SK-N-SH treated with all-trans-retinoic acid at 6 μM for 48 hours (cell line): ENCODE measurements at regions not wholly inside any gene's neighbourhood (a gene's known extent, or its start where the extent isn't known, plus 50 kb on each side); places are given as distances from the start of the nearest gene placed in this dataset.

Source experiments
- ARNTL ChIP-seq: fragments of 450-650 bp; formaldehyde crosslinking; IDR thresholded peaks from 2 replicates; pipeline ENCODE4 v1.5.0; 2020; ENCODE audit warnings: low read depth, mild to moderate bottlenecking, moderate library complexity, borderline replicate concordance
- BACH2 ChIP-seq: fragments of 250-450 bp; sonication (Bioruptor Pico); IDR thresholded peaks from 2 replicates; pipeline ENCODE4 v1.9.0; 2021; ENCODE audit warnings: mild to moderate bottlenecking, borderline replicate concordance
- GLIS3 ChIP-seq: fragments of 250-450 bp; sonication (Bioruptor Pico); IDR thresholded peaks from 2 replicates; pipeline ENCODE4 v1.5.0; 2020; ENCODE audit warnings: mild to moderate bottlenecking, moderate library complexity
- PPARA ChIP-seq: fragments of 250-450 bp; sonication (Bioruptor Pico); IDR thresholded peaks from 2 replicates; pipeline ENCODE4 v1.5.0; 2020; ENCODE audit warnings: mild to moderate bottlenecking, borderline replicate concordance
- RARB ChIP-seq: fragments of 250-450 bp; sonication (Bioruptor Pico); IDR thresholded peaks from 2 replicates; pipeline ENCODE4 v1.8.0; 2021; ENCODE audit warnings: mild to moderate bottlenecking, moderate library complexity
- TCF4 ChIP-seq: fragments of 250-450 bp; sonication (Bioruptor Pico); IDR thresholded peaks from 2 replicates; pipeline ENCODE4 v1.8.0; 2021; ENCODE audit warnings: mild to moderate bottlenecking, moderate library complexity, borderline replicate concordance
- TOX ChIP-seq: fragments of 250-450 bp; sonication (Bioruptor Pico); IDR thresholded peaks from 2 replicates; pipeline ENCODE4 v1.8.0; 2021; ENCODE audit warnings: mild to moderate bottlenecking, moderate library complexity, borderline replicate concordance
- ZFP3 ChIP-seq: fragments of 250-450 bp; sonication (Bioruptor Pico); IDR thresholded peaks from 2 replicates; pipeline ENCODE4 v1.5.0; 2020; ENCODE audit warnings: mild to moderate bottlenecking, moderate library complexity
- ZNF565 ChIP-seq: fragments of 450-650 bp; formaldehyde crosslinking; conservative IDR thresholded peaks from 2 replicates; pipeline ENCODE4 v1.5.0; 2020; ENCODE audit warnings: low read depth, mild to moderate bottlenecking, moderate library complexity
- ZNF70 ChIP-seq: fragments of 450-650 bp; formaldehyde crosslinking; IDR thresholded peaks from 2 replicates; pipeline ENCODE4 v1.5.0; 2020; ENCODE audit warnings: mild to moderate bottlenecking, moderate library complexity
- TF ChIP-seq, protein P1 (sequence below): fragments of 250-450 bp; sonication (Bioruptor Pico); IDR thresholded peaks from 2 replicates; pipeline ENCODE4 v1.8.0; 2020; ENCODE audit warnings: mild to moderate bottlenecking, moderate library complexity, borderline replicate concordance
- TF ChIP-seq, protein P2 (sequence below): fragments of 250-450 bp; sonication (Bioruptor Pico); IDR thresholded peaks from 2 replicates; pipeline ENCODE4 v1.5.1; 2020; ENCODE audit warnings: low read depth, mild to moderate bottlenecking, moderate library complexity
- TF ChIP-seq, protein P3 (sequence below): fragments of 250-450 bp; sonication (Bioruptor Pico); IDR thresholded peaks from 2 replicates; pipeline ENCODE4 v1.8.0; 2021; ENCODE audit warnings: low read depth, mild to moderate bottlenecking, moderate library complexity, borderline replicate concordance
- TF ChIP-seq, protein P4 (sequence below): fragments of 250-450 bp; sonication (Bioruptor Pico); IDR thresholded peaks from 2 replicates; pipeline ENCODE4 v1.5.1; 2021; ENCODE audit warnings: mild to moderate bottlenecking, moderate library complexity

DNA sequence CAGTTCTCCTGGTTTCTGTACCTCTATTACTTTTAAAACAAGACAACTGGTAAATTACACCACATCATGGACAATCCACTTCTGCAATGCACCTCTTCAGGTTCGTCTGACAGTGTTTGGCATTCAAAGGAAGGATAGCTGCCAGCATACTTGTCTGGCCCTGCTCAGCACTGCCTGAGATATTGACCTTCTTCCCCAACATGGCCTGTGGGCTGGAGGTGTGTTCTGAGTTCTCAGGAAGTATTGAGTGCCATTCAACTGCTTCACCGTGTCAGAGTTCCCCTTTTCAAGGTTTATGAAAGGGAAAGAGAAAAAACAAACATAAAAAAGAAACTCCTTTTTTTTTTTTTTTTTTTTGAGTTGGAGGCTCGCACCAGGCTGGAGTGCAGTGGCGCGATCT is 267.9 kb upstream of the SASH1 start:
- TF ChIP-seq TCF4 (no peak), ARNTL (CRISPR knock-in tag) (no peak), RARB (no peak), PPARA (CRISPR knock-in tag) (no peak), TOX (no peak), ZFP3 (no peak), ZNF565 (no peak), GLIS3 (CRISPR knock-in tag) (no peak), BACH2 (CRISPR knock-in tag) (no peak), ZNF70 (no peak)
- TF ChIP-seq, protein P1, sequence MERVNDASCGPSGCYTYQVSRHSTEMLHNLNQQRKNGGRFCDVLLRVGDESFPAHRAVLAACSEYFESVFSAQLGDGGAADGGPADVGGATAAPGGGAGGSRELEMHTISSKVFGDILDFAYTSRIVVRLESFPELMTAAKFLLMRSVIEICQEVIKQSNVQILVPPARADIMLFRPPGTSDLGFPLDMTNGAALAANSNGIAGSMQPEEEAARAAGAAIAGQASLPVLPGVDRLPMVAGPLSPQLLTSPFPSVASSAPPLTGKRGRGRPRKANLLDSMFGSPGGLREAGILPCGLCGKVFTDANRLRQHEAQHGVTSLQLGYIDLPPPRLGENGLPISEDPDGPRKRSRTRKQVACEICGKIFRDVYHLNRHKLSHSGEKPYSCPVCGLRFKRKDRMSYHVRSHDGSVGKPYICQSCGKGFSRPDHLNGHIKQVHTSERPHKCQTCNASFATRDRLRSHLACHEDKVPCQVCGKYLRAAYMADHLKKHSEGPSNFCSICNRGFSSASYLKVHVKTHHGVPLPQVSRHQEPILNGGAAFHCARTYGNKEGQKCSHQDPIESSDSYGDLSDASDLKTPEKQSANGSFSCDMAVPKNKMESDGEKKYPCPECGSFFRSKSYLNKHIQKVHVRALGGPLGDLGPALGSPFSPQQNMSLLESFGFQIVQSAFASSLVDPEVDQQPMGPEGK (CRISPR knock-in tag) = no peak
- TF ChIP-seq, protein P2, sequence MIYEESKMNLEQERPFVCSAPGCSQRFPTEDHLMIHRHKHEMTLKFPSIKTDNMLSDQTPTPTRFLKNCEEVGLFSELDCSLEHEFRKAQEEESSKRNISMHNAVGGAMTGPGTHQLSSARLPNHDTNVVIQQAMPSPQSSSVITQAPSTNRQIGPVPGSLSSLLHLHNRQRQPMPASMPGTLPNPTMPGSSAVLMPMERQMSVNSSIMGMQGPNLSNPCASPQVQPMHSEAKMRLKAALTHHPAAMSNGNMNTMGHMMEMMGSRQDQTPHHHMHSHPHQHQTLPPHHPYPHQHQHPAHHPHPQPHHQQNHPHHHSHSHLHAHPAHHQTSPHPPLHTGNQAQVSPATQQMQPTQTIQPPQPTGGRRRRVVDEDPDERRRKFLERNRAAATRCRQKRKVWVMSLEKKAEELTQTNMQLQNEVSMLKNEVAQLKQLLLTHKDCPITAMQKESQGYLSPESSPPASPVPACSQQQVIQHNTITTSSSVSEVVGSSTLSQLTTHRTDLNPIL (CRISPR knock-in tag) = no peak
- TF ChIP-seq, protein P3, sequence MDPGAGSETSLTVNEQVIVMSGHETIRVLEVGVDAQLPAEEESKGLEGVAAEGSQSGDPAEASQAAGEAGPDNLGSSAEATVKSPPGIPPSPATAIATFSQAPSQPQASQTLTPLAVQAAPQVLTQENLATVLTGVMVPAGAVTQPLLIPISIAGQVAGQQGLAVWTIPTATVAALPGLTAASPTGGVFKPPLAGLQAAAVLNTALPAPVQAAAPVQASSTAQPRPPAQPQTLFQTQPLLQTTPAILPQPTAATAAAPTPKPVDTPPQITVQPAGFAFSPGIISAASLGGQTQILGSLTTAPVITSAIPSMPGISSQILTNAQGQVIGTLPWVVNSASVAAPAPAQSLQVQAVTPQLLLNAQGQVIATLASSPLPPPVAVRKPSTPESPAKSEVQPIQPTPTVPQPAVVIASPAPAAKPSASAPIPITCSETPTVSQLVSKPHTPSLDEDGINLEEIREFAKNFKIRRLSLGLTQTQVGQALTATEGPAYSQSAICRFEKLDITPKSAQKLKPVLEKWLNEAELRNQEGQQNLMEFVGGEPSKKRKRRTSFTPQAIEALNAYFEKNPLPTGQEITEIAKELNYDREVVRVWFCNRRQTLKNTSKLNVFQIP = no peak
- TF ChIP-seq, protein P4, sequence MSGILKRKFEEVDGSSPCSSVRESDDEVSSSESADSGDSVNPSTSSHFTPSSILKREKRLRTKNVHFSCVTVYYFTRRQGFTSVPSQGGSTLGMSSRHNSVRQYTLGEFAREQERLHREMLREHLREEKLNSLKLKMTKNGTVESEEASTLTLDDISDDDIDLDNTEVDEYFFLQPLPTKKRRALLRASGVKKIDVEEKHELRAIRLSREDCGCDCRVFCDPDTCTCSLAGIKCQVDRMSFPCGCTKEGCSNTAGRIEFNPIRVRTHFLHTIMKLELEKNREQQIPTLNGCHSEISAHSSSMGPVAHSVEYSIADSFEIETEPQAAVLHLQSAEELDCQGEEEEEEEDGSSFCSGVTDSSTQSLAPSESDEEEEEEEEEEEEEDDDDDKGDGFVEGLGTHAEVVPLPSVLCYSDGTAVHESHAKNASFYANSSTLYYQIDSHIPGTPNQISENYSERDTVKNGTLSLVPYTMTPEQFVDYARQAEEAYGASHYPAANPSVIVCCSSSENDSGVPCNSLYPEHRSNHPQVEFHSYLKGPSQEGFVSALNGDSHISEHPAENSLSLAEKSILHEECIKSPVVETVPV (CRISPR knock-in tag) = no peak
